Fibroblast of lung (primary cell): ENCODE measurements at regions not wholly inside any gene's neighbourhood (a gene's known extent, or its start where the extent isn't known, plus 50 kb on each side); places are given as distances from the start of the nearest gene placed in this dataset.

Experiments used
- DNase-seq, 2 donors: peaks; one replicate each; pipeline versions ENCODE4 v3.0.0 to v3.0.0-alpha.2; 2010; ENCODE audit warnings: low read depth in 2 of 2
- H2AFZ ChIP-seq: 2 replicates; pipeline ENCODE4 v1.5.1; 2012; ENCODE audit warnings: low read length, control low read depth, inconsistent platforms
- H3K27ac ChIP-seq: 2 replicates; pipeline ENCODE4 v1.5.1; 2011; ENCODE audit warnings: low read length, control low read depth; ENCODE audit not compliant: insufficient read depth
- H3K27me3 ChIP-seq: 2 replicates; pipeline ENCODE4 v1.5.1; 2011; ENCODE audit warnings: mild to moderate bottlenecking, low read length; ENCODE audit not compliant: control insufficient read depth, insufficient read depth
- H3K36me3 ChIP-seq: 2 replicates; pipeline ENCODE4 v1.5.1; 2011; ENCODE audit warnings: low read length; ENCODE audit not compliant: control insufficient read depth, insufficient read depth
- H3K4me1 ChIP-seq: 2 replicates; pipeline ENCODE4 v1.5.1; 2011; ENCODE audit warnings: low read length; ENCODE audit not compliant: control insufficient read depth, insufficient read depth; ENCODE audit errors: extremely low read depth
- H3K4me2 ChIP-seq: 2 replicates; pipeline ENCODE4 v1.5.1; 2011; ENCODE audit warnings: low read length, control low read depth; ENCODE audit not compliant: insufficient read depth; ENCODE audit errors: extremely low read depth
- H3K4me3 ChIP-seq, 4 experiments: fragments of 200-600 bp in 1 of 4; sonication (generic) in 1 of 4; replicated peaks in 1 of 4; 2 replicates each; pipeline ENCODE4 v1.5.1; 2011 to 2016; ENCODE audit warnings: low read length in 4 of 4, low read depth in 3 of 4, mild to moderate bottlenecking in 3 of 4, control low read depth in 2 of 4, inconsistent platforms in 1 of 4, mixed read lengths in 1 of 4; ENCODE audit not compliant: insufficient read depth in 1 of 4; ENCODE audit errors: control extremely low read depth in 1 of 4
- H3K79me2 ChIP-seq: 2 replicates; pipeline ENCODE4 v1.5.1; 2012; ENCODE audit warnings: mild to moderate bottlenecking, low read length, inconsistent platforms; ENCODE audit not compliant: control insufficient read depth, insufficient read depth
- H3K9ac ChIP-seq: 2 replicates; pipeline ENCODE4 v1.5.1; 2011; ENCODE audit warnings: mild to moderate bottlenecking, low read length, control low read depth; ENCODE audit not compliant: insufficient read depth
- H3K9me3 ChIP-seq: 2 replicates; pipeline ENCODE4 v1.5.1; 2012; ENCODE audit warnings: low read depth, low read length; ENCODE audit not compliant: control insufficient read depth, insufficient read depth
- H4K20me1 ChIP-seq: 2 replicates; pipeline ENCODE4 v1.5.1; 2011; ENCODE audit warnings: low read length; ENCODE audit not compliant: control insufficient read depth, insufficient read depth; ENCODE audit errors: extremely low read depth
- EZH2 ChIP-seq: IDR thresholded peaks from 2 replicates; pipeline ENCODE4 v1.5.1; 2012; ENCODE audit warnings: low read length, control low read depth, mild to moderate bottlenecking; ENCODE audit errors: missing control alignments
- TF ChIP-seq, protein P1 (sequence below), 2 donors: IDR thresholded peaks in 1 of 2; conservative IDR thresholded peaks in 1 of 2; 1 replicate in 1 of 2; 2 replicates in 1 of 2; pipeline ENCODE4 v1.5.1; 2011 to 2012; ENCODE audit warnings: low read length in 2 of 2, control low read depth in 1 of 2, inconsistent platforms in 1 of 2, low read depth in 1 of 2, mild to moderate bottlenecking in 1 of 2

DNA sequence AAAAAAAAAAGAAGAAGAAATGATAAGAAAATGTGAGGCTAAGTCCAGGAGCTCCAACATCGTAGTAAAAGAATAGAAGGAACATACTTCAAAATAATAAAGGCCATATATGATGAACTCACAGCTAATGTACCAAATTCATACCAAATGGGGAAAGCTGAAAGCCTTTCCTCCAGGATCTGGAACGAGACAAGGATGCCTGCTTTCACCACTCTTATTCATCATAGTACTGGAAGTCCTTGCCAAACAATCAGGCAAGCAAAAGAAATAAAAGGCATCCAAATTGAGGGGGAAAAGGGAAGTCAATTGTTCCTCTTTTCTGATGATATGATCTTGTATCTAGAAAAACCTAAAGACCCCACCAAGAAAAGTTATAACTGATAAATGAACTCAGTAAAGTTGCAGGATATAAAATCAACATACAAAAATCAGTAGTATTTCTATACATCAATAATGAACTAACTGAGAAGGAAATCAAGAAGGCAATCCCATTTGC lies 170.6 kb downstream of the METTL4 start:
- Histone ChIP-seq H3K4me1 (no peaks in the 10 kb centered on the region), H3K9me3 (no peaks in the 10 kb centered on the region), H3K27ac (no peak overlapping the region), H3K4me3 (no peak overlapping the region), H2AFZ (no peak overlapping the region), H3K4me2 (no peak overlapping the region), H3K9ac (no peak overlapping the region), H3K79me2 (no peaks in the 10 kb centered on the region), H3K27me3 (no peaks in the 10 kb centered on the region), H3K36me3 (no peaks in the 10 kb centered on the region), H4K20me1 (no peaks in the 10 kb centered on the region)
- TF ChIP-seq, protein P1, sequence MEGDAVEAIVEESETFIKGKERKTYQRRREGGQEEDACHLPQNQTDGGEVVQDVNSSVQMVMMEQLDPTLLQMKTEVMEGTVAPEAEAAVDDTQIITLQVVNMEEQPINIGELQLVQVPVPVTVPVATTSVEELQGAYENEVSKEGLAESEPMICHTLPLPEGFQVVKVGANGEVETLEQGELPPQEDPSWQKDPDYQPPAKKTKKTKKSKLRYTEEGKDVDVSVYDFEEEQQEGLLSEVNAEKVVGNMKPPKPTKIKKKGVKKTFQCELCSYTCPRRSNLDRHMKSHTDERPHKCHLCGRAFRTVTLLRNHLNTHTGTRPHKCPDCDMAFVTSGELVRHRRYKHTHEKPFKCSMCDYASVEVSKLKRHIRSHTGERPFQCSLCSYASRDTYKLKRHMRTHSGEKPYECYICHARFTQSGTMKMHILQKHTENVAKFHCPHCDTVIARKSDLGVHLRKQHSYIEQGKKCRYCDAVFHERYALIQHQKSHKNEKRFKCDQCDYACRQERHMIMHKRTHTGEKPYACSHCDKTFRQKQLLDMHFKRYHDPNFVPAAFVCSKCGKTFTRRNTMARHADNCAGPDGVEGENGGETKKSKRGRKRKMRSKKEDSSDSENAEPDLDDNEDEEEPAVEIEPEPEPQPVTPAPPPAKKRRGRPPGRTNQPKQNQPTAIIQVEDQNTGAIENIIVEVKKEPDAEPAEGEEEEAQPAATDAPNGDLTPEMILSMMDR (conservative IDR thresholded peaks at IDR 0.05 in 1 of 2, IDR thresholded peaks at IDR 0.05 in 1 of 2; ENCODE audit: low read depth in 1 of 2, low read length in 2 of 2), result no peak
- no peak for TF ChIP-seq EZH2
- peak in 1 of 2 donors; percentile 9 for DNase-seq

DNA sequence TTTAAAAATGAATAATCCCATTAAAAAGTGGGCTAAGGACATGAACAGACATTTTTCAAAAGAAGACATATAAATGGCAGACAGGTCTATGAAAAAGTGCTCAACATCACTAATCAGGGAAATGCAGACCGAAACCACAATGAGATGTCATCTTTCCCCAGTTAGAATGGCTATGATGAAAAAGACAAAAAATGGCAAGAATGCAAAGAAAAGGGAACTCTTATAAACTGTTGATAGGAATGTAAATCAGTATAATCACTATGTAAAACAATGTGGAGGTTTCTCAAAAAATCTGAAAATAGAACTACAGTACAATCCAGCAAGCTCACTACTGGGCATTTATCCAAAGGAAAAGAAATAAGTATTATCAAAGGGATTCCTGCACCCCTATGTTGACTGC lies 169.2 kb downstream of the METTL4 start:
- no peak overlapping the region for H2AFZ ChIP-seq
- peak overlapping the region; percentile 2 for H3K4me2 ChIP-seq
- peak in 1 of 2 donors; percentile 88 for DNase-seq
- H3K79me2 ChIP-seq, result no peaks in the 10 kb centered on the region
- no peak overlapping the region for H3K27ac ChIP-seq
- no peaks in the 10 kb centered on the region for H3K4me1 ChIP-seq
- no peak for TF ChIP-seq EZH2
- no peaks in the 10 kb centered on the region for H4K20me1 ChIP-seq
- H3K27me3 ChIP-seq, result no peaks in the 10 kb centered on the region
- no peak overlapping the region for H3K9ac ChIP-seq
- H3K36me3 ChIP-seq, result no peaks in the 10 kb centered on the region
- H3K4me3 ChIP-seq, result no peak overlapping the region
- no peaks in the 10 kb centered on the region for H3K9me3 ChIP-seq

DNA sequence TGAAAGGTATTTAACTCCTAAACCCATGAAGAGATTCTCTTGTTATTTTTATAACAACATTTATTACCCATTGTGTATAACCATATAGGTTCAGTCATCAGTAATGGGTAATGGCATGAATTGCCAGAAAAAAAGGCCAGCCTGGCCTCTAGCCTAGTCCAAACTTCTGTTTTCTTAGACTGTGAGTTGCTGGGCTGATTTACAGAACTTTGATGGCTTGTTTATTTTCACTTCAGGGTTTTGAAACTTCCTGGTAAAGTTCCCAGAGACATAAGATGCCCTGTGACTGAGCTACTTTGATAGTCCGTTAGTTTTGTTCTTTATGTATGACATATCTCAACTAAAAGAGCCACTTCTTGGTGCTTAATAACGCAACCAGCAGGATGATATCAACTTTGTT lies 164.8 kb downstream of the METTL4 start:
- peak; percentile 67 to 85 for DNase-seq
- TF ChIP-seq EZH2, result no peak
- TF ChIP-seq, protein P1 (conservative IDR thresholded peaks at IDR 0.05 in 1 of 2, IDR thresholded peaks at IDR 0.05 in 1 of 2; ENCODE audit: low read depth in 1 of 2, low read length in 2 of 2), result no peak
- Histone ChIP-seq H3K4me3 (no peak overlapping the region), H3K9me3 (no peaks in the 10 kb centered on the region), H3K27me3 (no peaks in the 10 kb centered on the region), H3K79me2 (no peaks in the 10 kb centered on the region), H3K27ac (no peak overlapping the region), H4K20me1 (no peaks in the 10 kb centered on the region), H3K4me2 (peak overlapping the region; percentile 1), H3K36me3 (no peaks in the 10 kb centered on the region), H3K9ac (no peak overlapping the region), H3K4me1 (no peaks in the 10 kb centered on the region), H2AFZ (no peak overlapping the region)
